Muscle layer of colon (tissue), 2 donors: ENCODE measurements at regions not wholly inside any gene's neighbourhood (a gene's known extent, or its start where the extent isn't known, plus 50 kb on each side); places are given as distances from the start of the nearest gene placed in this dataset.

Experiments used
- H3K27ac ChIP-seq: one replicate; pipeline ENCODE4 v1.7.0; 2013; ENCODE audit warnings: low read depth, mild to moderate bottlenecking, low read length, moderate library complexity
- H3K27me3 ChIP-seq, 2 donors: one replicate each; pipeline ENCODE4 v1.7.0; 2013; ENCODE audit warnings: low read length in 2 of 2, mild to moderate bottlenecking in 2 of 2; ENCODE audit not compliant: insufficient read depth in 2 of 2, control insufficient read depth in 1 of 2
- H3K36me3 ChIP-seq: one replicate; pipeline ENCODE4 v1.7.0; 2013; ENCODE audit warnings: mild to moderate bottlenecking, low read length; ENCODE audit not compliant: insufficient read depth
- H3K4me1 ChIP-seq: one replicate; pipeline ENCODE4 v1.7.0; 2013; ENCODE audit warnings: mild to moderate bottlenecking, low read length; ENCODE audit not compliant: insufficient read depth
- H3K4me3 ChIP-seq, 2 donors: one replicate each; pipeline ENCODE4 v1.7.0; 2013; ENCODE audit warnings: low read length in 2 of 2, low read depth in 1 of 2, mild to moderate bottlenecking in 1 of 2, moderate library complexity in 1 of 2
- H3K9ac ChIP-seq: one replicate; pipeline ENCODE4 v1.7.0; 2013; ENCODE audit warnings: low read length
- H3K9me3 ChIP-seq: one replicate; pipeline ENCODE4 v1.7.0; 2013; ENCODE audit warnings: mild to moderate bottlenecking, low read length
- donor health status: abdominal sarcoma.
- donor health status: Adenocarcinoma of cecum.

GRCh38 chr10:133000648-133001047, 58.3 kb upstream of the CFAP46 start:
- Histone ChIP-seq H3K27me3 (no peaks in the 10 kb centered on the region), H3K9ac (no peak overlapping the region), H3K4me1 (no peaks in the 10 kb centered on the region), H3K27ac (no peak overlapping the region), H3K9me3 (no peaks in the 10 kb centered on the region), H3K4me3 (no peak overlapping the region), H3K36me3 (no peaks in the 10 kb centered on the region)

DNA sequence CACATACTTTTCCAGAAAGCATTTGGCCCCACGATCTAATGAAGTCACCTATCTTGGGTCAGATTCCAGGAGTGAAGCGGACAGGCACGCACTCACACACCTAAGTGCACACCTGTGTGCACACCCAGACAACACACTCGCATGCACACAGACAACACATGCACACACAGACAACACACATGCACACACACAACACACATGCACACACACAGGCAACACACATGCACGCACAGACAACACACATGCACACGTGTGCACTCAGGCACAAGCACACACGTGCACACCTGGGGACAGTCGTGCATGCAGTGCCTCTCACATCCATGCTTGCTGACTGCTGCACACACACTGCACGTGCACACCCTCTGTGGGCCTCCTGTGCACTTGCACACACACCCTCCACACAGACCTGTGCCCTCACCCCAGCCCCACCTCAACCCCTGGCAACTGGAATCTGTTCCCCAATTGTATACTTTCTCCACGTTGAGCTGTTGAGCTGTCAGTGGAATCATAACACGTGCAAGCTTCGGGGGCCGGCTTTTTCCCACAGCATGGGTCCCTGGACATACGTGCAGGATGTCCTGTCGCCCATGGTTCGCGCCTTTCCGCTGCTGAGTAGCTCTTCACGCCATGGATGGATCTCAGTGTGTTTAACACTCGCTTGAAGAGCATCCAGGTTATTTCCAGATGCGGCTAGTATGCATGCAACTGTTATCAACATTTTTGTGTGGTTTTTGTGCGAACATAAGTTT, 55.3 kb upstream of the CFAP46 start:
- peaks cover 0 to 6% of the 10 kb centered on the region in 2 donors for H3K27me3 ChIP-seq

GRCh38 chr10:132996603-132997343, 54.4 kb upstream of the CFAP46 start:
- no peak overlapping the region for H3K27ac ChIP-seq
- H3K27me3 ChIP-seq: peaks cover 0 to 6% of the 10 kb centered on the region in 2 donors
- H3K9me3 ChIP-seq: no peaks in the 10 kb centered on the region
- H3K9ac ChIP-seq: no peak overlapping the region
- no peaks in the 10 kb centered on the region for H3K36me3 ChIP-seq
- H3K4me3 ChIP-seq: no peak overlapping the region
- H3K4me1 ChIP-seq: no peaks in the 10 kb centered on the region

More for the DNA sequence above, 55.3 kb upstream of the CFAP46 start:
- Histone ChIP-seq H3K9ac (no peak overlapping the region), H3K36me3 (no peaks in the 10 kb centered on the region), H3K4me1 (no peaks in the 10 kb centered on the region), H3K27ac (no peak overlapping the region), H3K4me3 (no peak overlapping the region), H3K9me3 (no peaks in the 10 kb centered on the region)

DNA sequence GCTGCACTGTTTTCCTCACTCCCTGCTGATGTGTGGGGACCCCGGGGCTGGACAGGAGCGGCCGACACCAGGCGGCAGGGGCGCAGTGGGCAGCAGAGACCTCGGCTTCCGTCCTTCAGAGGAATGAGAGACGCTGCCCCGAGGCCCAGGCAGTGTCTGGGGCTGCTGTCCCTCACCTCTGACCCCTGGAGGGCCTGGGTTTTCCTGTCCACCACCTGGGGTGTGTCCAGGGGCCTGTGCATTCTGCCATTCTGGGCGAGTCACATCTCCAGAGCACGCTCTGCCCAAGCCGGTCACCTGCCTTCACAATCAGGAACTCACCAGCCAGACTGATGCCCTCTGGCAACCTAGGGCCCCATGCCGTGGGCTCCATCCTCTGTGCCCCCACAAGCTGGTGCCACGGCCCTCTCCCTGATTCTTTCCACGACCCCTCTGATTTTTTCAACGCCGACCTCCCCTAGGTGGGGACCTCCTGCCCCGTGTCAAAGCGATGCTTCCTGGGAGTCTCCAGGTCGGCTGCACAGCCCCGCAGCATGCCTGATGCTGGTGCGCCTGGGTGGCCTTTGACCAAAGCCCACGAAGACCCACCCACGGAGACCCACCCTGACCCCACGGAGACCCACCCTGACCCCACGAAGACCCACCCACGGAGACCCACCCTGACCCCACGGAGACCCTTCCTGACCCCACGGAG, 53.7 kb upstream of the CFAP46 start:
- Histone ChIP-seq H3K4me1 (no peaks in the 10 kb centered on the region), H3K36me3 (no peaks in the 10 kb centered on the region), H3K27ac (no peak overlapping the region), H3K9me3 (no peaks in the 10 kb centered on the region), H3K27me3 (peaks cover 0 to 6% of the 10 kb centered on the region in 2 donors), H3K9ac (no peak overlapping the region), H3K4me3 (no peak overlapping the region)

- Histone ChIP-seq H3K36me3 (no peaks in the 10 kb centered on the region), H3K9ac (no peak overlapping the region), H3K4me1 (no peaks in the 10 kb centered on the region), H3K27me3 (peaks cover 0 to 6% of the 10 kb centered on the region in 2 donors), H3K27ac (no peak overlapping the region), H3K4me3 (peak overlapping the region in 1 of 2 donors; percentile 47), H3K9me3 (no peaks in the 10 kb centered on the region)
Observed at GRCh38 chr10:132994811-132995210, 52.4 kb upstream of the CFAP46 start.

- Histone ChIP-seq H3K9ac (no peak overlapping the region), H3K36me3 (no peaks in the 10 kb centered on the region), H3K27ac (no peak overlapping the region), H3K4me1 (no peaks in the 10 kb centered on the region), H3K4me3 (peak overlapping the region in 1 of 2 donors; percentile 47), H3K9me3 (no peaks in the 10 kb centered on the region), H3K27me3 (peaks cover 0 to 6% of the 10 kb centered on the region in 2 donors)
Observed at GRCh38 chr10:132994185-132994796, 51.9 kb upstream of the CFAP46 start.

- no peak overlapping the region for H3K9ac ChIP-seq
- no peaks in the 10 kb centered on the region for H3K36me3 ChIP-seq
- H3K4me3 ChIP-seq: peak overlapping the region in 1 of 2 donors; percentile 47
- H3K9me3 ChIP-seq: no peaks in the 10 kb centered on the region
- H3K27ac ChIP-seq: no peak overlapping the region
- H3K4me1 ChIP-seq: no peaks in the 10 kb centered on the region
- peaks cover 0 to 6% of the 10 kb centered on the region in 2 donors for H3K27me3 ChIP-seq
Observed at GRCh38 chr10:132993271-132994184, 51.2 kb upstream of the CFAP46 start.

GRCh38 chr10:132992433-132993215, 50.3 kb upstream of the CFAP46 start:
- H3K27ac ChIP-seq: no peak overlapping the region
- H3K4me3 ChIP-seq: no peak overlapping the region
- H3K9ac ChIP-seq: no peak overlapping the region
- H3K9me3 ChIP-seq: no peaks in the 10 kb centered on the region
- no peaks in the 10 kb centered on the region for H3K36me3 ChIP-seq
- peaks cover 0 to 6% of the 10 kb centered on the region in 2 donors for H3K27me3 ChIP-seq
- H3K4me1 ChIP-seq: no peaks in the 10 kb centered on the region
